Prostate gland (tissue), 2 donors: ENCODE measurements at regions not wholly inside any gene's neighbourhood (a gene's known extent, or its start where the extent isn't known, plus 50 kb on each side); places are given as distances from the start of the nearest gene placed in this dataset.

Experiments
- POLR2A ChIP-seq: fragments of 450-650 bp; IDR thresholded peaks from one replicate; pipeline ENCODE4 v1.6.1; 2016; ENCODE audit warnings: antibody characterized with exemption, mild to moderate bottlenecking
- TF ChIP-seq, protein P1 (sequence below), 4 experiments: fragments of 200-600 bp in 2 of 4; fragments of 450-650 bp in 2 of 4; sonication (generic) in 2 of 4; IDR thresholded peaks; 1 replicate in 3 of 4; 2 replicates in 1 of 4; pipeline ENCODE4 v1.5.1; 2016 to 2019; ENCODE audit warnings: antibody characterized with exemption in 4 of 4, mild to moderate bottlenecking in 2 of 4, moderate library complexity in 2 of 4

- TF ChIP-seq, protein P1, sequence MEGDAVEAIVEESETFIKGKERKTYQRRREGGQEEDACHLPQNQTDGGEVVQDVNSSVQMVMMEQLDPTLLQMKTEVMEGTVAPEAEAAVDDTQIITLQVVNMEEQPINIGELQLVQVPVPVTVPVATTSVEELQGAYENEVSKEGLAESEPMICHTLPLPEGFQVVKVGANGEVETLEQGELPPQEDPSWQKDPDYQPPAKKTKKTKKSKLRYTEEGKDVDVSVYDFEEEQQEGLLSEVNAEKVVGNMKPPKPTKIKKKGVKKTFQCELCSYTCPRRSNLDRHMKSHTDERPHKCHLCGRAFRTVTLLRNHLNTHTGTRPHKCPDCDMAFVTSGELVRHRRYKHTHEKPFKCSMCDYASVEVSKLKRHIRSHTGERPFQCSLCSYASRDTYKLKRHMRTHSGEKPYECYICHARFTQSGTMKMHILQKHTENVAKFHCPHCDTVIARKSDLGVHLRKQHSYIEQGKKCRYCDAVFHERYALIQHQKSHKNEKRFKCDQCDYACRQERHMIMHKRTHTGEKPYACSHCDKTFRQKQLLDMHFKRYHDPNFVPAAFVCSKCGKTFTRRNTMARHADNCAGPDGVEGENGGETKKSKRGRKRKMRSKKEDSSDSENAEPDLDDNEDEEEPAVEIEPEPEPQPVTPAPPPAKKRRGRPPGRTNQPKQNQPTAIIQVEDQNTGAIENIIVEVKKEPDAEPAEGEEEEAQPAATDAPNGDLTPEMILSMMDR (IDR thresholded peaks at IDR 0.05), result no peak
- no peak for TF ChIP-seq POLR2A
These were observed 866.3 kb upstream of the GBE1 start for GRCh38 chr3:82627733-82628132.
